ENCODE measurements at regions not wholly inside any gene's neighbourhood (a gene's known extent, or its start where the extent isn't known, plus 50 kb on each side); places are given as distances from the start of the nearest gene placed in this dataset.

DNA sequence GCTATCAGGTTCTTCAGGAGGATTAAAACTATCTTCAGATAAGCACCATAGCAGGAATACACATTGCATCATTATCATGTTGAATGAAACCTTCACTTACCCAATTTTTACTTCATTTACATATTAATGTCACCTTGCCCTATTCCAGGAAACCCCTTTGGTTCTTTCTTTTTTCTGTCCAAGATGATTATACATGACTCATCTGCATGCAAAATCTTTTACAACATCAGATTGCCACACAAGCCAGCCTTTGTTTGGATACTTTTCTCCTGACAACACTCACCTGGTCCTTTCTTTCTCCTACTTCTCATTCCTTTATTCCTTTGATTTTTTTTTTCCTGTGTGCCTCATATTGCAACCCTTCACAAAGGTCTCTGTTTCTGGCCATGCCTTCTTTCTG is 200.5 kb upstream of the POU3F2 start:
- no peak for DNase-seq (ENCODE audit: low read depth)

DNA sequence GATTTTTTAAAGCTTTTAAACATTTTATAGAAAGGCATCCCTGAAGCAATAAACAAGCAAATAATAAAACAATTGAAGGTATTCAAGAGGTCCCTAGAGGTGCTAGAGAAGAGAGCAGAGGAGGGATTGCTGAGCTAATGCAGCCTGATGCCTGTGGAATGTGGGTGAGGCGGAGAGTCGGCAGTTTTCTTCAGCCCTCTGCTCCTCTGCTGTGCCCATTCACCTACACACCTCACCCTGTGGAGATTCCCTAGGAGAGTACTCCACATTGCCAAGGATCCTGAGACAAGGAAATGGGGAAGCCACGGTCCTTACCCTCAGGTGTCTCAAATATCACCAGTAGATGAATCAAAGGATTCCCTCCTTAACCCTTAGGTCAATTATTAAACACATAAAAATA is 199.8 kb upstream of the POU3F2 start:
- no peak for DNase-seq (ENCODE audit: low read depth)

DNA sequence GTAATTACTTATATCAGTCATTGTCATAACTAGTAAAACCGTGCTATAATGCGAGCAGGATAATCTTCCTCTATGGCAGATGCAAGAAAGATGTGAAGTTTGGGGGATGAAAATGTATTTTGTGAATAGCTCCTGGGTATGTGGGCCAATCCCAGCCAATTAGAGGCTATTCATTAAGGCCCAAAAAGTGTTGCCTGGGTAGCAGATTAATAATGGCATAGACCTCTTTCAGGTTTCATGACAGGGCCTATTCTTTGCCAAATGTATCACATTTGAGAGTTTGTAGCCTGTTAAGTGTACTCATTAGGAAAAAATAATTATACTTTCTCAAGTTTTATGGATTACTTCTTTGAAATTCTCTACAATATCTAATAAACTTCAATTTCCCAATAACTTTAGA is 199.2 kb upstream of the POU3F2 start:
- no peak for DNase-seq (ENCODE audit: low read depth)

DNA sequence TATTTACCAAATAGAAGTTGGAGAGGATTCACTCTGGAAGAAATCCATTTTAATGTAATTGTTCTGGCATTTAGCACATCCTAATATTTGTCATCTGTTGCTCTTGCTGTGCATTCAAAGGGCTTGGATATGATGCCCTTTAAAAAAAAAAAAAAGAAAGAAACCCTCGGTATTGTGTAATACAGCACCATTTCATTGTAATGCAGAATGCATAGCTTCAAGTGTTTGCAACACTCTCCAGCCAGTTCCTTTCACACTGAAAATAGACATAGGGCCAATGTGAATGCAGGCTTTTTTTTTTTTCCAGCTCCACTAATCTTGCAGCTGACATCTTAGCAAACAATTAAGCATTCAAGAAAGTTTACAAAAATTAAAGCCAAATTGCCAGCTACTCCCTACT is 197.4 kb upstream of the POU3F2 start:
- DNase-seq (ENCODE audit: low read depth), result no peak

DNA sequence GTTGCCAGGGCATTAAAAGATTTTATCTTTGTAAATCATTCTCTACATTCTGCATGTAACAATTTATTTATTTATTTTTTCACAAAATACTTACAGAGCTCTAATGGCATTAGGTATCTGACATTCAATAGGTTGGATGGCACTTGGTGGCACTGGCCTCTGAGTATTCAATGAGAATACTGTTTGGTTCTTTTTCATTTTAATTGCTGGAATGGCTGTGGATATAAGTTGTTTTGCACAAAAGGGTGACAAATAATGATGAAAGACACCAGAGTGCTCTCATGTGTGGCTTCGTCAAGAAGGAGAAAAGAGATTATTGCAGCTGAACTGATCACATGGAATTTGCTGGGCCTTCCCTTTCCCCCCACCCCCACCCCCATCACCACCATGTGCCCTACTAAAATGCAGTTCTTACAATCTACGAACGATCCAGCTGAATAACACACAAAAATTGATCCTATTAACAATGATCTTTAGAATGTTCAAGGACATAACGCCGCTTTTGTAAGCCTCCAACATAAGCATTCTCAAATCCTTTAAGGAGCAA is 195.2 kb upstream of the POU3F2 start:
- DNase-seq (ENCODE audit: low read depth), result no peak

DNA sequence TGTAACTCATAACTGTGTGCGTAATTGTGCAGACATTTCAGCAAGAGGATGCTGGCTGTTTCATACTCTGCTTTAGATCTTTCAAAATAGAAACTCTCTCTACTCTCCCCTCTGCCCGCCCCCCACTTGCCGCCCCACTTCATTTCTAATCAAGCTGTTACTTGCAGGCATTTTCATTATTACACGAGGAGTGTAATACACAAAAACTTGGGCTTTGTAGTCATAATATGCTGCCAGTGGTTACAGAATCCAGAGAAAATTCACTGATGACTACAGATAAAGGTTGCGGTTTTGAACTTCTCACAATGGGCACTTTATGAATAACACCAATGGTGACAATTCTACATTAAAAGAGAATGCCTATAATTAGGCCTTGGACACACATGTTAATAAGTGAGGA is 194.0 kb upstream of the POU3F2 start:
- DNase-seq (ENCODE audit: low read depth), result no peak

DNA sequence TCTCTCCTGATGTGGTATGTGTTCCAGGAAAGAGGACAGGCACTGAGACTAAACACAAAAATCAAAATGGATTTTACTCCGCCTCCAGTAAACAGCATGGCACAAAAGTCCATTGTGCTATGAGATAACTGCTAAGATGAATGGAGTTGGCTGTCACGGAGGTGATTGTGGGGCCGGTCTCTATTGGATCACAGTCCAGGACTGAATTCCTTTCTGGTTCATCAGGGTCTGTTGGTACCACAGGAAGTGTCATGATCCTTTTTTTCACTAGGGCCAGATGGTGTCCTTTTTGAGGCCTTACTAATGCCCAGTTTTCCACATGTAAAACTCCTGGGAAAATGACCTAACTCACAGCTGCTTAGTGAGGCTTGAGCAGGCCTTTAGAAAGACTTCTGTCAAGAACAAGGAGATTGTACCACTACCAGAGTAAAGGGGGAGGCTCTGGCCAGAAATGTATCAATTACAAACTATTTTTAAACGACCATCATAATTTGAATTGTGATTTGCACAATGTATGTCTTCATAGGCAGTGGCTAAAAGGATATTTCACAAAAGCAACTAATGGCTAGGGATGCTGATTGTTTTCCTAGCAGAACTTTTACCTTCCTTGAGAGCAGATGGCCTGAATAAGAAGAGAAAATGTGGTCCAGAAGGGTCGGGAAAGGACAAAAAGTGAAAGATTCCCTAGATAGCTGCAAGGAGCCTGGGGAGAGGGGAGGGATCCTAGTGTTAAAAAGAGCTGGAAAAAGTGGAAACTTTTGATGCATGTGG is 192.2 kb upstream of the POU3F2 start:
- DNase-seq (ENCODE audit: low read depth), result no peak

DNA sequence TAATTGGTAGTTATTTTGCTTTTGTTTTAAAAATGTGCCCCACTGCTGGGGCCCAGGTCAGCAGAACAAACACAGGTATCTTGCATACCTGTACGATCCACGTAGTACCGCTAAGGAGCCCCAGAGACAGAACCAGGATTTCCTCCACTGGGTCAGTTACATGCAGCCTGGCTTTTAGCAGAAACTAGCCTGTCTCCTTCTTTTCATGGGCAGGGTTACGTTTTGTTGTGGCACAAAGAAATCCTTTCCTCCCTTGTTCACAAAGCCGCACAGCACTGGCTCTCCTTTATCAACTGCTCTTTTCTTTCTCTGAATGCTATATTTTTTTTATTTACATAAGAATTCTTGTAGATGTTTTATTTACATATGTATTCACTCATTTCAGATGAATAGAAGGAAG is 190.3 kb upstream of the POU3F2 start:
- DNase-seq (ENCODE audit: low read depth), result no peak

DNA sequence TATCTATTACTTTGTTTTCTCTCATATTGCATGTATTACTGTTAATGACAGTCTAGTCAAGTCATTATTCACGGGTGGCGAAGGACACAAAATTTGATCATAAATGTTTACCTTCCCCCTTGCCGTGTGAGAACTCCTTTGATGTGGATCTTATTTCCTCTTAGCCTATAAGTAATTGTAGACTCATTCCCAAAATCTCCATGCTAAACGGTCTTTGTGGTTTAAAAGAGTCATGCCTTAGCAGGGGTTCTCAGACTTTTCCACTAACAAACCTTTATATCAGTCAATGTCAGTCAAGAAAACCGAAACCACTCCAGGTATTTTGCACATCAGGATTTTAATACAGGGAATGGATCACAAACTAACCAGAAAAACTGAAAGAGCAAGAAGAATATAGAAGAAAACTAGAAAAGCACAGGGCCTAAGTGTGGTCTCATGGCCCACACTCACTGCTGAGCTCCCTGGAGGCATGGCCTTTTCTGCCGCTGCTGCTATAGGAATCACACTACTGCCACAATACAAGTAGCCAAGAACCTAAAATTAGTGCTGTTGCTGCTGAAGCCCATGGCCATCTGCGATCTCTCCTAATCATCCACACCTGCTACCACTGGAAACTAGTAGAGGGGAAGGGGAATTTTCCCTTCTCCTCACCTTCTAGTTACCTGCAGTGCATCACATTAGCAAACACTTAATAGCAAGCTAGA is 186.0 kb upstream of the POU3F2 start:
- DNase-seq (ENCODE audit: low read depth), result no peak

DNA sequence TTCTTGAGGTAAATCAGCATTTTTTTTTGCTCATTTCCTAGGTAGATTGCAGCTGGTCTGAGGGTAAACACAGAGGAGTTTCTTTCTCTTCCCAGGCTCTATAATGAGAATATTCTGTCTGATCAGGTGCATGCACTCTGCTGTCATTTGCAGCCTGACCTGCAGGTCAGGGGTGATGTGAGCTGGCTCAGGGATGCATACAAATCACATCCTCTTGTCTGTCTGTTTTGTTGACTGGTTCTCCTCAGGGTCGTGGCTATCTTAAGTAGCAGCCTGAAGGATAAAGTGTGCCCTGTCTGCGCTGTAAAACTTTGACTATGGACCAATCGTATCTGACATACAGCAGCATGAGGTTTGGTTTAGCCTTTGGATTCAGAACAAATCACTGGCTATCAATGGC is 183.4 kb upstream of the POU3F2 start:
- no peak for DNase-seq (ENCODE audit: low read depth)

DNA sequence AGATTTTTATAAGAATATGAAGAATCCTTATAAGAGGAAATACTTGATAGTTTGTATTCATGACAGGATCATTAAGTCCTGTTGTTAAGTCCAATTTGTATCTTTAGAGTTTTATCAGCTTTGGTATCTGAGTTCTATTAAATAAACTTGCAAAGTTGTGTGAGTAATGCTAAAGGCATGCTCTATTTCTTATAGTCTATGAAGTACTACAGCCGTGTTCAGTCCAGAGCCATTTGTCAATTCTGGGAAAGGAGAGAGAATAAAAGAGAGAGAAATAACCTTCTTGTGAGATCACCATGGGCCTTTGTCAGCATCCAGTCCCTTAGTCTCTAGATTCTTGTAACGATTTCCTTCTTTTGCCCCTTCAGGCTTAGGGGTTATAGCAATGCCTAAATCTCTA is 181.2 kb upstream of the POU3F2 start:
- DNase-seq (ENCODE audit: low read depth), result no peak

DNA sequence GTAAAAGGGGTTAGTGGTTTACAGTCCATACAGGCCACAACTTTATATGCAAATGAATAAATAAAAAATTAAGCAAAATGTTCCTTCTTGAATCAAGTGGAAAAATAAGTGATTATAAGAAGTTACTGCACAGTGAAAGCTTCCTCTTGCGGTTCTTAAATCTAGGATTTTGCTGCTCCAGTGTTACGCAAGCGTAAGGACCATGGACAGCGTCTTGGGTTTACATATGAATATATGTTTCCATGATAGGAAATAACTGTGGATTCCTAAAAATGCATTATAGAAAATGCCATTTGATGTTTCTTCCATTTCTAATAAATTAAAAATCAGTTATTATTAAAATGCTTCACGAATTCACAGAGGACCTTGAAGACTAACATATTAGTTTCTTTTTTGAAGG is 176.6 kb upstream of the POU3F2 start:
- no peak for DNase-seq (ENCODE audit: low read depth)

DNA sequence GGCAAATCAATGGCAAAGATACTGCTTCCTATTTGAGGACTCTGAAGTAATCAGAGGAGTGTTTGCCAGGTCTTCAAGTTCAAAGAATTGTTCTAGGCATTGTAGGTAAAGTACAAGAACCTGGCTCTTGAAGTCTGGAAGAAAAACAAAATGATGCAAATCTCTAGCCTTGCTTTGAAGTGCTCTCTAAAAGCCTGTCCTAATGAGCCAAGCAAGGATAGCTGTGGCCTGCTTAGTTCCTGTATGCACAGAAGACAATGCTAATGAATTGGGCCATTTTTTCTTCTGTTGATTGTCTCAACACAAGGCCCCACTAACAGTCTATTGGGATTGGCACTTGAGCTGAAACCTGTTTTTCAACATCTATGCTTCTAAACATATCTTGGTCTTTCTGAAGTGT is 165.0 kb upstream of the POU3F2 start:
- no peak for DNase-seq (ENCODE audit: low read depth)

DNA sequence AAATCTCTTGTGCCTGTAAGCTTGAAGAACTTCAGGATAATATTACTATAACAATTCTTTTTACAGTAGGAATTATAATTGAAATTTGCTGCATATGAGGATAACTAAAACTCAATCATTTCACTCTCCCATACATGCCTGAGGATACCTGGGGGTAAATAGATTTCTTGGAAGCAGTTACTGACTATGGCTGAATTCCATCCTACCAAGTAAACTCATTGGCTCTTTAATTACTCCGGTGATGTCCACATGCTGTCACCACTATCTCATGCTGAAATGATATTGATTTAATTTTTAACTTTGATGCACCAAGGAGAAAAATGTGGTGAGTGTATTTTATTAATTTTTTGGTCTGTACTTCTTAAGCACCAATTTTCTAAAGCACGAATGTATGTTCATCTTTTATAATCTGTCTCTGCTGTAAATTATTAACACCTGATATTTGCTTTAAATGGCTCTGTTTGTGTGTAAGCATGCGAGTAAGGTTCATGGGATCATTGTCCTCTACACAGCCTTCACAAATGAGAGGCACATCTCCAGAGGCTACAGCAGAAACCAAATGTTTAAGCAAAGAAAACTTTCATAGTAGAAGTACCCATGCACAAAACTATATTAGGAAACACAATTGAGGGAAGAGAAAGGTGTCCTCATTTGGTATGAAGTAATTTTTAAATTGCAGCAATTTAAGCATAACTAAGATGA is 164.2 kb upstream of the POU3F2 start:
- no peak for DNase-seq (ENCODE audit: low read depth)

DNA sequence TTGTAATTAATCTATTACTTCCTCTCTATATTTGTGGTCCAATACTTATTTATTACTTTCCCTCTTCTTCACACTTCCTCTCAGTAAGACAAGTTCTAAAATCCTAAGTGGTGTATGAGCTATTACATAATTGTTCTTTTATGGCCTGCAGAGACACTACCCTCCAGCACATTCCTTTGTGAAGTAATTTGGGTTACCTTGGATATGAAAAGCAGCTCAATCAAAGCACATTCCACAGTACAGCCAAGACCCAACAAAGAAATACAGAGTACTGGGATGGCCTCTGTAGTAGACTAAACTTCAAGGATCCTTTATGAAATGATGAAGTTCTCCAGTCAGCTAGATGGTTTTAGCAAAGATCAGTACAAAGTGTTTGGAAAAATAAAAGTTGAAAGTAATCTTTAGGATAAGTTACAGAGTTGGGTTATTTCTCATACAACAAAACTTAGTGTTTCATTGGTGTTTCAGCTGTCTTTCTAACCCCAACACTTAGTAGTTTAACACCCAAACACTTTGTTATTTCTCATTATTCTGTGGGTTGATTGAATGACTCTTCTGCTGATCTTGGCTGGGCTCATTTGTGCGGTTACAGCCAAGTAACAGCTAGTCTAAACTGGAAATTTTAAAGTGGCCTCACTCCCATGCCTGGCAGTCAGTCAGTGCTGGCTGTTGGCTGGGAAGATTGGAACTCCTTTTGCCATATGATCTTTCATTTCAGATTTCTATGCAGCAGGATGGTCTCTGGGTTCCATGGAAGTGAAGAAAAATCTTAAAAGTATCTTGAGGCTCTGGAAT is 161.5 kb upstream of the POU3F2 start:
- no peak for DNase-seq (ENCODE audit: low read depth)

DNA sequence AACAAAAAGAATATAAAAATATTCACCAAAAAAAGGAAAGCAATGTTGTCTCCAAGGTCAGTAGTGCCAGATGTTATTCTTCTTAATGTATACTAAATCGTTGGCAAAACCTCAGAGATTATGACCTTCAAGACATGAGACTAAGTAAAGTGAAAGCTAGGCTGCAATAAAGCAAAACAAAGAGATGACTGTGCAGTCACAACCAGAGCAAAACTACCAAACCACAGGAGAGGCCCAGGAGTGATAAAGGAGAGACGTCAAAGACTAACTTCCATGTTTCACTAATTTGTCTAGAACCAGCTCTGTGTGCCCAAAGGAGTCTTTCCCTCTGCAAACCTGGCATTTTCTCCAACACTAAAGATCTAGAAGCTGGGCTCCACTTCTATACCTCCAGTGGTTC is 155.9 kb upstream of the POU3F2 start:
- DNase-seq (ENCODE audit: low read depth), result no peak

DNA sequence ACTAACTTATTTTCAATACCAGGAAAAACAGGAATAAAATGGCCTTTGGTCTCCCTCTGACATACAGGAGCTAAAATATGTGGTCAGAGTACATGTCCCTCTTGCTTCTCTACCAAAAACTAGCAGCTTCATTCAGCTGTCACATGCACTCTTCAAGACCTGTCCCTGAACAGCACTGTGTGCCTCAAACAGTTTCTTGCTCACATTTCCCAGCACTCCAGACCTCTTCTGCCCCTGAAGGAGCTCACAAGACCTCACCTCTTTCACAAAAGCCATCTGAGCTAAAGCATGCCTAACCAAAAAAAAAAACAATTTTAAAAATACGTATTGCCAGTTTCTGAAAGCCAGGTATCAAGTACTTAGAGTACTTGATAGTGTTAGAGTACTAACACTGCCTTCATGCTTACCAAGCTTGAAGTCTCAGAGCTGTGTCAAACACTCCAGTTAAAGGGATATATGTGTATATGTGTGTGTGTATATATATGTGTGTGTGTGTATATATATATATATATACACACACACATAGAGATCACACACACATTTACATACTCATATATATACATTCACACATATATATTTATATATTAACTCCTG is 148.3 kb upstream of the POU3F2 start:
- no peak for DNase-seq (ENCODE audit: low read depth)

DNA sequence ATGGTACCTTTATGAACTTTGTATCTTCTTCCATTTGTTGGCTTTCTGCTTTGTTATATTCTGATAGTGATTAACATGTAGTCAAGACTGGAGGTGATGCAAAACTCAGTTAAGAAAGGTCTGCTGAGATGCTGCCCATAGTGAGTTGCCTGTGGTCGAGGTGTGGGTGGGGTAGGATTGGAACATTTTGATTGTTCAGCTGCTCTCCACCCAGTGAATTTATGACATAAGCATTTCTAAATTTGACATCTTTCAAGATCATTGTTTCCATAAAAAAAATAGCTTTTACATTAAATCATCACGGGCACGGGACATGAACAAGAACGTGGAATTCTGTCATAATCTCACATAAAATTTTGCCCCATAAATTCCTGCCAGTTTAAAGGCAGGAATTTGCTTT is 146.6 kb upstream of the POU3F2 start:
- no peak for DNase-seq (ENCODE audit: low read depth)

DNA sequence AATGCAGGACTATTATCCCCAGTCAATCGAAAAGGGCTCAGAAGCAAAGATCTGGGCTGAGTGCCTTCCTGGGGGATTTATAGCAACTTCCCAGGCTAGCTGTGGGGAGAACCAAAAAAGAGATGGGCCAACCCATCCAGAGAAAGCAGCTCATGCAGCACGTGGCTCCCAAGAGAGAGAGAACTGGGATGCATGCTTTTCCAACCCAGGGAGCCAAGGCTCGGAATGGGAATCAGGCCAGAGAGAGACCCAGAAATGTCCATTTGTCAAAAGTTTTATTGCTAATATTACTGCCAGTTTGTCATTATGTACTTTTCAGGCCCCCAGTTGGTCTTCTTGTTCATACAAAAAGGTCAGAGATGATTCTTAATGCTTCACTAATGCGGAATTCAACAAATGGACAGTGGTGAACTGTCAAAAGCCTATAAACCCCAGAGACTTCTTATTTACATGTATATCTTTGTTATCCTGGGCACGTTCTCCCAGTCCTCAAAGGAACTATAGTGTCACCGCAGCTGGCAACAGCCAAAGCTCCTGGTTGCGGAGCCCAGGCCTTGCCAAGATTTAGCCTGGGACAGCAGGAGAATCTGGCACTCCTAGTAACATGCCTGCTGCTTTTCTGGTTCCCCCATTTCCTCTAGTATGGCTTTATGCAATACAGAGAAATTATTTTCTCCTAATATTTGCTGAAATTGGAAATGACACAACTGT is 139.1 kb upstream of the POU3F2 start:
- DNase-seq (ENCODE audit: low read depth), result no peak

DNA sequence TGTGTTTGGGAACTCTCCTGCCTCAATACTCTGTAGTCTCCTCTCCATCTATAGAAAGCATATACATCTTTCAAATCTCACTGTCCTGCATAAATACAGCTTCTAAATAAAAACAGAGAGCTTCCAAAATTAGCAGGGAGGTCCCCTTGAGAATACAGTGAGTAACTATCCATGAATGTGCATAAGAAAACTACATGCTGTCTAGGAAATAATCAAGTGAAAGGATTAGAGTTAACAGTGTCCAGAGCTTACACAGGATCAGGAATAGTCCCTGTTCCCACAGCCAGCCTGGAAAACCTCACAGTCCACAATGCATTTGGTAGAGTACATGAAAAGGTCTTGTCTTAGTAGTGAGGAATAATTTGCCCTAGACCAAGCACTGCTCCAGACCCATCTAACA is 123.0 kb upstream of the POU3F2 start:
- no peak for DNase-seq (ENCODE audit: low read depth)

DNA sequence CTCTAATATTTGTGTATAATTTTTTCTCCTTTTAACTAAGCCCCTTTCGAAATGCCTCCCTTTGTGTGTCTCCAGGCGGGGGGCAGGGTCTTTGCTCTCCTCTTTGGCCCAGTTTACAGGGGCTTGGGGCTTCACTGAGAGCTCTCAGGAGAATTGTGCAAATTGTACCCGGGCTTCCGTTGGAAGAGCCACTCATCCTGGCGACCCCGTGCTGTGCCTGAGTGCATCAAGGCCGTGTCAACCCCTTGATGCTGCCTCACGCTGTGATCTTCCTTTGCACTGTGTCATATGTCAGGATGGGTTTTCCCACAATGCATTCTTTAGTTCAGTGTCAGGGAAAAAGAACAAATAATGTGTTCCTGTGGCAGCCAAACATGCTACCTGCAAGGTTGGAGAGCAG is 118.0 kb upstream of the POU3F2 start:
- DNase-seq (ENCODE audit: low read depth), result no peak
